ENCODE measurements at regions not wholly inside any gene's neighbourhood (a gene's known extent, or its start where the extent isn't known, plus 50 kb on each side); places are given as distances from the start of the nearest gene placed in this dataset.

GRCh38 chr9:96085491-96086143 lies 210.1 kb downstream of the ERCC6L2 start:
- no peaks in the 10 kb centered on the region for H3K9me3 ChIP-seq (ENCODE audit: low read length)

GRCh38 chr9:96084331-96084734 lies 208.8 kb downstream of the ERCC6L2 start:
- Histone ChIP-seq H3K4me1 (ENCODE audit: insufficient read depth, low read length, severe bottlenecking) (no peaks in the 10 kb centered on the region), H2AFZ (ENCODE audit: low read length) (no peak overlapping the region), H3K4me2 (ENCODE audit: low read length) (no peak overlapping the region), H3K9ac (ENCODE audit: low read length) (no peak overlapping the region), H3K9me3 (ENCODE audit: low read length) (no peaks in the 10 kb centered on the region), H4K20me1 (ENCODE audit: insufficient read depth, low read length) (no peaks in the 10 kb centered on the region), H3K36me3 (ENCODE audit: insufficient read depth, low read length) (no peaks in the 10 kb centered on the region), H3K79me2 (ENCODE audit: insufficient read depth, low read length) (no peaks in the 10 kb centered on the region), H3K27ac (ENCODE audit: low read depth, low read length, poor library complexity, severe bottlenecking) (no peak overlapping the region), H3K27me3 (ENCODE audit: insufficient read depth, low read length) (0 out of 2 replicates have a peak, but pooled peaks cover 2% of the 10 kb centered on the region), H3K4me3 (ENCODE audit: low read depth, low read length, poor library complexity, severe bottlenecking) (no peak overlapping the region), H3K9me2 (ENCODE audit: low read depth, low read length) (no peaks in the 10 kb centered on the region), H3F3A (ENCODE audit: insufficient read depth, low read length) (no peaks in the 10 kb centered on the region)
- TF ChIP-seq CTCF (IDR thresholded peaks at IDR 0.05; ENCODE audit: low read length): no peak
- TF ChIP-seq EZH2 (IDR thresholded peaks at IDR 0.05; ENCODE audit: borderline replicate concordance, low read length): no peak

More at GRCh38 chr9:96085491-96086143, 210.1 kb downstream of the ERCC6L2 start:
- Histone ChIP-seq H3K4me3 (ENCODE audit: low read depth, low read length, poor library complexity, severe bottlenecking) (no peak overlapping the region), H3F3A (ENCODE audit: insufficient read depth, low read length) (no peaks in the 10 kb centered on the region), H3K36me3 (ENCODE audit: insufficient read depth, low read length) (no peaks in the 10 kb centered on the region), H3K27me3 (ENCODE audit: insufficient read depth, low read length) (0 out of 2 replicates have a peak, but pooled peaks cover 2% of the 10 kb centered on the region), H3K4me1 (ENCODE audit: insufficient read depth, low read length, severe bottlenecking) (no peaks in the 10 kb centered on the region), H2AFZ (ENCODE audit: low read length) (no peak overlapping the region), H3K4me2 (ENCODE audit: low read length) (no peak overlapping the region), H3K27ac (ENCODE audit: low read depth, low read length, poor library complexity, severe bottlenecking) (no peak overlapping the region), H3K9ac (ENCODE audit: low read length) (no peak overlapping the region), H3K9me2 (ENCODE audit: low read depth, low read length) (no peaks in the 10 kb centered on the region), H4K20me1 (ENCODE audit: insufficient read depth, low read length) (no peaks in the 10 kb centered on the region), H3K79me2 (ENCODE audit: insufficient read depth, low read length) (no peaks in the 10 kb centered on the region)
- TF ChIP-seq CTCF (IDR thresholded peaks at IDR 0.05; ENCODE audit: low read length) (no peak), EZH2 (IDR thresholded peaks at IDR 0.05; ENCODE audit: borderline replicate concordance, low read length) (no peak)

GRCh38 chr9:96082516-96083232 lies 207.2 kb downstream of the ERCC6L2 start:
- H3K4me2 ChIP-seq (ENCODE audit: low read length): no peak overlapping the region
- no peaks in the 10 kb centered on the region for H3K9me3 ChIP-seq (ENCODE audit: low read length)
- no peaks in the 10 kb centered on the region for H3K4me1 ChIP-seq (ENCODE audit: insufficient read depth, low read length, severe bottlenecking)
- TF ChIP-seq EZH2 (IDR thresholded peaks at IDR 0.05; ENCODE audit: borderline replicate concordance, low read length): no peak
- H4K20me1 ChIP-seq (ENCODE audit: insufficient read depth, low read length): no peaks in the 10 kb centered on the region
- H3K27ac ChIP-seq (ENCODE audit: low read depth, low read length, poor library complexity, severe bottlenecking): no peak overlapping the region
- H3K9ac ChIP-seq (ENCODE audit: low read length): no peak overlapping the region
- H2AFZ ChIP-seq (ENCODE audit: low read length): no peak overlapping the region
- no peaks in the 10 kb centered on the region for H3K9me2 ChIP-seq (ENCODE audit: low read depth, low read length)
- H3K4me3 ChIP-seq (ENCODE audit: low read depth, low read length, poor library complexity, severe bottlenecking): no peak overlapping the region
- 0 out of 2 replicates have a peak, but pooled peaks cover 2% of the 10 kb centered on the region for H3K27me3 ChIP-seq (ENCODE audit: insufficient read depth, low read length)
- H3K36me3 ChIP-seq (ENCODE audit: insufficient read depth, low read length): no peaks in the 10 kb centered on the region
- no peaks in the 10 kb centered on the region for H3K79me2 ChIP-seq (ENCODE audit: insufficient read depth, low read length)
- H3F3A ChIP-seq (ENCODE audit: insufficient read depth, low read length): no peaks in the 10 kb centered on the region
